Hypothalamus (tissue), 51 donors: ENCODE measurements at regions not wholly inside any gene's neighbourhood (a gene's known extent, or its start where the extent isn't known, plus 50 kb on each side); places are given as distances from the start of the nearest gene placed in this dataset.
A peak's percentile ranks its signal among the peaks of the same experiment; 100 is the strongest.
"Not testable (repeated sequence)": the region's sequence is repeated elsewhere in the genome, so short reads cannot be mapped to it uniquely, and the experiment has no call there.

ENCODE experiments used
- DNase-seq, 51 donors: peaks; one replicate each; lab custom pipeline; 2025; lab: John Stamatoyannopoulos, UW

DNA sequence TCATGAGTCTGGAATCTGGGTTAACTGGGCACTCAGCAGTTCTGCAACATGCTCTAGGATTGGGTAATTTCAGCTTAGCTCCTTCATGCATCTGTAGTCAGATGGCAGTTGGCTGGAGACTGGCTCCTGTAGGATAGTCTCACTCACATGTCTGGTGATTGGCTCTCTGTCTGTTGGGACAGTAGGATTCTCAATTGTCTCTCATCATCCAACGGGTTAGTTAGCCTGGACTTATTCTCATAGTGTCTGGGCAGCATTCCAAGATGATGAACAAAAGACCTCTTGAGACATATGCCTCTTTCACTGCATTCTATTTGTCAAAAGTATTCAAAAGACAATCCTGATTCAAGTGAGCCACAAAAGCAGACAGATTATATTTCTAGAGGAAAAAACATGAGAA, 795.6 kb upstream of the GALNTL6 start:
- DNase-seq = no peak

GRCh38 chr4:171016145-171016544, 797.1 kb upstream of the GALNTL6 start:
- DNase-seq = no peak

DNA sequence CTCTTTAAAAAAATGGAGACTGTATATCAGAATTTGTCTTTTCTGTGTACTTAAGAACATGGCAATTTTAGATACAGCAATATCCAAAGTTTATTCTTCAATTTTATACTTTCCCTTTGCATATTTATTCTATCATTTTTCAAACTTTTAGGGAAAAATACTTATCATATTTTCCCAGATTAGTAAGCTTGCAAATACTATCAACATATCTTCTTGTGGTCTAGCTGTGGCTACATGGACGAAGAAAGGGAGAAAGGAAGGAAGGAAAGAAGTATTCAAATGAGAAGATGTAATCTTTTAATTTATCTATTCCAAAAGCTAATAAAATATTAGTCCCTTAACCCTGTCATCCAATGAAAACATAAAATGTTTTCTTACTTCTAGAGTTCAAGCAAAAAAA, 797.8 kb upstream of the GALNTL6 start:
- DNase-seq = no peak

DNA sequence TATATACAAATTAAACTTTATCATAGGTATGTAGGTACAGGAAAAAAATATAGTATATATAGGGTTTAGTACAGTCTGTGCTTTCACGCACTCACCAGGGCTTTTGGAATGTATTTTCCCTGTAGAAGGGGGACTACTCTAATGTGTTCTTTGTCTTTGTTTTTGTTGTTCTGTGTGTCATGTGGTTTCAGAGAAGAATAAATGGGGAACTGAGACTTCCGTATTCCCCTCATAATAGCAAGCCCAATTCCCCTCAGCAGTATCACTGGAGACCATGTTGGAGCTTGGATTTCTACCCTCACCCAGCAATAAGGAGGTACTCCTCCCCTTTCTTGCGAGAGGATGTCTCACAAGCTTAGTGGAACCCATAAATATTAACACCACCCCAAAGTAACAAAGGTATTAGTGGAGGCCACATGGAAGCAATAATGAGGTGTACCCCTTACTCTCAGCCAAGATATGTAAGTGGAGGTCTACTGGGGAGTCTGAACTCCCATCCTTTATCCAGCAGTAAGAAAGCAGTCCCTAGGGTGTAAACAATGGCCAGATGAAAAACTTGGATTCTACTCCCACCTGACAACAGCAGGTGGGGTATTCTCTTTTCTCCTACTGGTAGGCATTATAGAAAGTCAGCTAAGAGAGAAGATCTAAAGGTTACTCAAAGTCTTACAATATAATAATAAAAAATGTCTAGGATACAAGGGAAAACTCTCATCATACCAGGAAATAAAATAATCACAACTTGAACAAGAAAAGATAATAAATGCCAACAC, 805.4 kb upstream of the GALNTL6 start:
- DNase-seq = no peak

GRCh38 chr4:171002246-171002645, 811.0 kb upstream of the GALNTL6 start:
- DNase-seq = no peak

- DNase-seq = peak in 2 of 51 donors; percentile 2 to 4
Observed at GRCh38 chr4:170990989-170991589, 822.1 kb upstream of the GALNTL6 start.

- DNase-seq = no peak
Observed at GRCh38 chr4:170988446-170988845, 824.8 kb upstream of the GALNTL6 start.

DNA sequence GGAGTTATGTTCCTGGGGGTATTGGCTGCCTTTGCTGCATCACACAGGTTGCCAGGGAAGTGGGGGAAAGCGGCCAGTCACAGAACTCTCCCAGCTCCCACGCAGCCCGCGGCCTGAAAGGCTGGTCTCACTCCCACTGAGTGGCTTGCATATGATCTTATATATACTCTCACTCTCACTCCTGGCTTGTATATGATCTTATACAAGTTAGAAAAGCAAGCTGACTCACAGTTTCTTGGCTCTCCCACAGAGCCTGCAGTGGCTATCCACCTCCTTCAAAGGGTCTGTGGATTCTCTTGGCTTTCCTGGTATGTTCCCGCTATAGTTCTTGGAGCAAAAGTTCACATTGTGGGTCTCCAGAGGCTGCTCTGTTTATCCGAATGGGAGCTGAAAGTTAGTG, 833.5 kb upstream of the GALNTL6 start:
- peak in 1 of 51 donors; percentile 30 for DNase-seq

DNA sequence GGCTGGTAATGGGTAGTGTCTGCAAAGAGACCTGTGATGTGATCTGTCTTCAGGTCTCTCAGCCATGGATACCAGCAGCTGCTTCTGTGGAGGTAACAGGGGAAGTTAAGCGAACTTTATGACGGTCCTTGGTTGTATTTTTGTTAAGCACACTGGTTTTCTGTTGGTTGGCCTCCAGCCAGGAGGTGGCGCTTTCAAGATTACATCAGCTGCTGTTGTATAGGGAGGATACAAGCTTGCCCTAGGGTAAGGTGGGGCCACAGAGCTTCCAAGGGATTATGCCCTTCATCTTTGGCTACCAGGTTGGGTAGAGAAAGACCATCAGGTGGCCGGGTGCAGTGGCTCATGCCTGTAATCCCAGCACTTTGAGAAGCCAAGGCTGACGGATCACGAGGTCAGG, 834.2 kb upstream of the GALNTL6 start:
- no peak for DNase-seq

DNA sequence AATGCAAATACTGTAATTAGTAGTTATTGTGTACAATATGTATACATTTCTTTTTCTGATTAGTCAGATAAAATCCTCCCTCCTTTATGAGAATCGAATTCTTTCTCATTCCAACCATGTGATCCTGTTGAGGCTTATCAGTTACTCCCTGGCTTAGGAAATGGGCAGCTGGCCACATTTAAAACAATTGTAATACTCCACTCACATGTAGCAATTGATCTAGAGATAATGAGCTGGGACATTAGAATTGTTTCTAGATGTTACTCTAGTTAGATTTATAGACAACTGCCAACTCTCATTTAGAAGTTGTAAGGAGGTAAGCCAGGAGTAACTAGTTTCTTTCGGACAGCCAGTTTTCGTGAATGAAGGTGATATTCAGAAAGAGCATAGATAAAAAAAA, 859.3 kb upstream of the AADAT start:
- DNase-seq = no peak

DNA sequence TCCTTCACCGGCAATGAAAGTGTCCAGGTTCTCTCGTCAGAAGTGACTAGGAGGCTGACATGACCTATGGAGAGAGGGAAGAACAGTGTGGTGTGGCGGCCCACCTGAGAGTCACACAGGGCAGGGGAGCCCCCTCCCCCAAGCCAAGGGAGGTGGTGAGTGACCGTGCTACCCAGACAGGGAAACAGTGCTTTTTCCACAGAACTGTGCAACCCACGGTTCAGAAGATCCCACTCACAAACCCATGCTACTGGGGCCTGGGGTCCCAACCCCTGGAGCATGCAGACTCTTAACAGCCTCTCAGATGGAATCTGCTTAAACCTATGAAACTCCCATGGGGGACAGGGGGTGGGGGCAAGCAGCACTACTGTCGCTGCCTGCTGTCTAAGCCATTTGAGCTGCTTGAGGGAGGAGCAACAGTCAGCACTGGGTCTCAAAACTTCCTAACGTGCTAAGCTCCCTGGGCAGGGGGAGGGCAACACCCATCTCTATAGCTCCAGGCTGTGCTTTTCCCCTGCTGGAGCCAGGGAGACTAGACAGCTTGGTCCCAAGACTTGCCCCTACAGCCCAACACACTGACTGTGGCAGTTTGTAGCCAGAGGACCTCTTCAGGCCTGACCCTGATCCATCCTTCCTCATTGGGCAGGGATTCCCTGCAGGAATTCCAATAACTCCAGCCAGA, 850.4 kb upstream of the AADAT start:
- no peak for DNase-seq

GRCh38 chr4:170938588-170938987, 848.8 kb upstream of the AADAT start:
- DNase-seq = no peak

DNA sequence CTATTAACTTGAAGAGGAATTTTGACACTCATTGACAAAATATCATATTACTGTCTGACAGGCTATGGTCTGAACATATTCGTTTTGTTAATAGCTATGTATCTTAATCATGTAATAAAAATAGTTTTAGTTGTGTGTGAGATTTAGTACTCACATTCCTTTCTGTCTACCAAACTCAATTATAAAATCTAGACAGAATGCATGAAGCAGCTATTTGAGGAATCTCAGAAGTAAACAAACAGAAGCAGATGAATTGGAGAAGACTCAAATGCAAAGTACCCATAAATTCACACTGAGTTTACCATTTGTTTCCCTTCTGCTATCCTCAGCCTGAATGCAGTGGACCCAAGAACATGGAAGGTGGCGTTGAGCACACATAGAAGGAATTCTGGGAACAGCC, 841.6 kb upstream of the AADAT start:
- no peak for DNase-seq

GRCh38 chr4:170888660-170889059, 798.9 kb upstream of the AADAT start:
- no peak for DNase-seq

DNA sequence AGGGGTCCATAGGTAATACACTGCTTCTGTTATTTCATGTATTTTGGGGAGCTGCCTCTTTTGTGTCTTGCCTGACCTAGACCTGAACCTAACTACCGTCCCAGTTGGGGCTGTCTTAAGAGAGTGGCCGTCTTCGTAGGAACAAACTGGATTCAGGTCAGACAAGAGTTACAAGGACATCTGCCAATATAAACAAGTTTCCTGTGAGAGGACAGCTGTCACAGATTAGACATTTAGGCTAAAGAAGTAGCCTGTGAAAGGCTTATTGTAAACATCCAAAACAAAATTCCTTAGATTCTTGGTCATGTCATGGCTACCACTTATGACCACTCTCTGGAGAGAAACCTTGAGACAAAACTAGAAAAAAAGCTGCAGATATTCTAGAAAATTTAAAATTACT, 797.6 kb upstream of the AADAT start:
- DNase-seq = no peak

GRCh38 chr4:170884969-170885570, 795.3 kb upstream of the AADAT start:
- no peak for DNase-seq

DNA sequence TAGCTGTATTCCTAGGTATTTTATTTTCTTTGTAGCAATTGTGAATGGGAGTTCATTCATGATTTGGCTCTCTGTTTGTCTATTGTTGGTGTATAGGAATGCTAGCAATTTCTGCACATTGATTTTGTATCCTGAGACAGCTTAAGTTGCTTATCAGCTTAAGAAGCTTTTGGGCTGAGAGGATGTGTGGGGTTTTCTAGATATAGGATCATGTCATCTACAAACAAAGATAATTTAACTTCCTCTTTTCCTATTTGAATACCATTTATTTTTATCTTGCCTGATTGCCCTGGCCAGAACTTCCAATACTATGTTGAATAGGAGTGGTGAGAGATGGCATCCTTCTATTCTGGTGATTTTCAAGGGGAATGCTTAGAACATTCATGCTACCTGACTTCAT, 791.9 kb upstream of the AADAT start:
- DNase-seq = not testable (repeated sequence)

DNA sequence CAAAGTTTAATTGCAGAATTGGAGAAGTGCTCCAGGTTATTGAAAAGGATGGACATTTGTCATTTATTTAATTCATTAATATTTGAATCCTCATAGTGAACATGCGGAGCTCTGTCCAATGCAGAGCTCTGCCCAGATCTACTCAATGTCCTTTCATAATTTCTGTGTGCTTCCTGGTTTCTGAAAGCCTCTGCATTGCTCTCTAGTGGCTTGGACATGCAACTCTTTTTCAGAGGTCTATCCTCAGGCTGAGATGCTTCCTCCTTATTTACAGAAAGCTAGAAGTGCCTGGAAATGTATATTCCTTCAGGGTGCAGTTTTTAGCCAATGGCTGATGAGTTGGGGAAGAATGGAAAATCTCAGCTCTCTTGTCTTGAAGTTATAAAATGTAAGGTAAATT, 786.1 kb upstream of the AADAT start:
- DNase-seq = no peak

GRCh38 chr4:170872794-170873193, 783.0 kb upstream of the AADAT start:
- peak in 1 of 51 donors; percentile 1 for DNase-seq

DNA sequence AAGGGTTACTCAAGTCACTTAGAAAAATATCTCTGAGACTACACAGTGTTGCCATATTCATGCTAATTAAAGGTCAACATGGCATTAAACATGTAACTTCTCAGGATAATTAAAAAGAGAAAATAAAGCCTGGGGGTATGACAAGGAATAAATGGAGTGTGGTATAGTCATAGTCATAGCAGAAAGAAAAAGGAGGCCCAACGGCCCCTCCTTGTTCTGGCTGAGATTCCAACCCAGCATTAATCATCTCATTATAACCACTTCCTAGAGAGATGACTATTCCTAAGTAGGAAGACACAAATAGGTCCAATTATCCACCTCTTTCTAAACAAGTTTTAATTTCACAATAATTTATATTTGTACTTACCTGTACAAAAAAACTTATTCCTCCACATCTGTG, 778.4 kb upstream of the AADAT start:
- DNase-seq = no peak

GRCh38 chr4:170854097-170854496, 764.3 kb upstream of the AADAT start:
- DNase-seq = no peak
